GM12865 (cell line): ENCODE measurements at regions not wholly inside any gene's neighbourhood (a gene's known extent, or its start where the extent isn't known, plus 50 kb on each side); places are given as distances from the start of the nearest gene placed in this dataset.

Experiments used
- DNase-seq: peaks from one replicate; pipeline ENCODE4 v3.0.0; 2010; ENCODE audit warnings: low read depth
- H3K4me3 ChIP-seq: 2 replicates; pipeline ENCODE4 v1.5.1; 2011; ENCODE audit warnings: mild to moderate bottlenecking, low read depth, low read length, control low read depth
- CTCF ChIP-seq: IDR thresholded peaks from 2 replicates; pipeline ENCODE4 v1.5.1; 2011; ENCODE audit warnings: low read length, control low read depth, low read depth, inconsistent platforms; ENCODE audit not compliant: insufficient read depth; ENCODE audit errors: missing control alignments

GRCh38 chr12:14111230-14111865 lies 129.9 kb upstream of the GRIN2B start:
- peak; percentile 81 for TF ChIP-seq CTCF
- DNase-seq: peak; percentile 86
- H3K4me3 ChIP-seq: no peak overlapping the region

- no peak for TF ChIP-seq CTCF
- no peak overlapping the region for H3K4me3 ChIP-seq
- no peak for DNase-seq
Measured at GRCh38 chr12:14113031-14113430, 131.6 kb upstream of the GRIN2B start.

DNA sequence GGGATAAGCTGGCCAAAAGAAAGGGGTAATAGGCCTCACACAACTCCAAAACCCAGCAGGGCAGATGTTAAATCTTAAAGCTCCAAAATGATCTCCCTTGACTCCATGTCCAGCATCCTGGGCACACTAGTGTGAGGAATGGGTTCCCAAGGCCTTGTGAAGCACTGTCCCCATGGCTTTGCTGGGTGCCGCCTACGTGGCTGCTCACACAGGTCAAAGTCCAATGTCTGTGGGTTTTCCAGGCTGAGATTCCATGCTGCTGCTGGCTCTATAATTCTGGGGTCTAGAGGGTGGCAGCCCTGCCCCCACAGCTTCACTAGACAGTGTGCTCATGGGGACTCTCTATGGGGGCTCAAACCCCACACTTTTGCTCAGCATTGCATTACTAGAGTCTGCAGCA lies 145.3 kb upstream of the GRIN2B start:
- no peak for TF ChIP-seq CTCF
- no peak for DNase-seq

DNA sequence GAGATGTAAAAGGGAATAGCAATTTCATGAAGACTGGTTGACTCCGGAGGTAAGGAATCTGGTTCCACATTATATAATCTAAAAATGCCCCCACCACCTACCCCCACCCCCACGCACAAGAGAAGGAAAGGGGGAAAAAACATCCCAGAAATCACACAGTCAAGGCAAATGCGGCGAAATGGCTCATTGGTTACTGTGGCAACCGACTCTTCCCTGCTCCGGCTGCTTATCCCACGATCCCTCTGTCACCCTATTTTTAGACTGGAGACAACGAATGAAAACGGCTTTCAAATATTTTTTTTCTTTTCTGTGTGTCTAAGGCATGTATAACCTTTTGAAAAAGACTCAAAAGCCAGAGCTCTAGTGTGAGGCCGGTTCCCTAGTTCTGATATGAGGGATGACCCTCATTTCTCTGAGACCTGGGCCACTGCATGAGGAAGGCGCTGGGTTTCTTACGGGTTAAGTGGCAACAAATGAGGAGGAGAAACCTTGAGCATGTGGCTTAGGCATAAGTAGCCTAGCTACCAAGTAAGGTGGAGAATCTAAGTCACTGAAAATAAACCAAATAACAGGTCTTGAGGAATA lies 148.3 kb upstream of the GRIN2B start:
- no peak for DNase-seq
- no peak for TF ChIP-seq CTCF
- H3K4me3 ChIP-seq: no peak overlapping the region

More for the DNA sequence above, 145.3 kb upstream of the GRIN2B start:
- no peak overlapping the region for H3K4me3 ChIP-seq

DNA sequence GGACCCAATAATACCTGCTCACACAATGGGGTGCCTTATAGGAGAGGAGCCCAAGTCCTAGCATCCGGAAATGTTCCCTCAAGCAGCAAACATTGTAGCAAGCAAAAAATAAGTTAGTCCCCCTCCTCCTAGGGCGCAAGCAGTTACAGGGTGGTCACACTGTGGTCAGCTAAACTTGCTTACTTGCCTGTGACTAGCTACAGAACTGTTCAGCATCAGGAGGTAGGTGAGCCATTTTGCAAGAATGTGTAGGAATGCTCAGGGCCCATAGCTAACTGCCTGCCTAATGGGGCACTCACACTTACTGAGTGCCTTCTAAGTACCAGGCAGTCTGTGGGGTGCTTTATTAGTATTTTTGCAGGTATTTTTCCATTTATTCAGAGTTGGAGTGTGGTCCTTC lies 154.6 kb upstream of the GRIN2B start:
- DNase-seq: no peak
- no peak for TF ChIP-seq CTCF
- no peak overlapping the region for H3K4me3 ChIP-seq

DNA sequence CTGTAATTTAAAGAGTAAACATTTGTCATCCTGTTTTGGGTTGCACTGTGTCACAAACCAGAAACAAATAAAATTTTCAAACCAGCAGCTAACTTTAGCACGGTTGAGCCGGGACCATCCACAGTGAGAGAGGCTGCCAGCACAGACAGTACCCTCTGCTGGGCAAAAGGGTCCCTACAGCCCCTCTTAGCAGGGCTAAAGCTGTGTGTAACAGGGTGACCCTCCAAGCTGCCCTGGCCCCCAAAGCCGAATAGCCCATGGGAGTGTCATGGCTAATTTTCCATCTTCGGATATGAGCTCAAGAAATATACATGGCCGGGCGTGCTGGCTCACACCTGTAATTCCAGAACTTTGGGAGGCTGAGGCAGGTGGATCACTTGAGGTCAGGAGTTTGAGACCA lies 157.1 kb upstream of the GRIN2B start:
- peak; percentile 17 for DNase-seq
- TF ChIP-seq CTCF: peak; percentile 32
- H3K4me3 ChIP-seq: no peak overlapping the region
